ENCODE measurements at regions not wholly inside any gene's neighbourhood (a gene's known extent, or its start where the extent isn't known, plus 50 kb on each side); places are given as distances from the start of the nearest gene placed in this dataset.

GRCh38 chr4:96016634-96017299 is 176.9 kb downstream of the PDHA2 start:
- DNase-seq (no peak), ATAC-seq (replicated peaks) (no peak)
- Mint-ChIP-seq H3K4me3 (no peak overlapping the region), H3K27ac (no peak overlapping the region), H3K4me1 (ENCODE audit: low read depth in 2 of 2) (no peaks in the 10 kb centered on the region), H3K27me3 (no peaks in the 10 kb centered on the region), H3K36me3 (ENCODE audit: insufficient read depth) (no peaks in the 10 kb centered on the region), H3K9me3 (no peaks in the 10 kb centered on the region)

GRCh38 chr4:96025011-96025410 is 185.1 kb downstream of the PDHA2 start:
- H3K27me3 Mint-ChIP-seq: no peaks in the 10 kb centered on the region
- DNase-seq (no peak), ATAC-seq (replicated peaks) (no peak)
- H3K9me3 Mint-ChIP-seq: peaks cover 12 to 21% of the 10 kb centered on the region in 2 donors
- H3K36me3 Mint-ChIP-seq (ENCODE audit: insufficient read depth): no peaks in the 10 kb centered on the region
- H3K27ac Mint-ChIP-seq: no peak overlapping the region
- H3K4me1 Mint-ChIP-seq (ENCODE audit: low read depth in 2 of 2): no peaks in the 10 kb centered on the region
- no peak overlapping the region for H3K4me3 Mint-ChIP-seq

GRCh38 chr4:96035727-96036126 is 195.8 kb downstream of the PDHA2 start:
- DNase-seq: no peak
- Mint-ChIP-seq H3K4me3 (no peak overlapping the region), H3K9me3 (peaks cover 6 to 12% of the 10 kb centered on the region in 2 donors), H3K36me3 (ENCODE audit: insufficient read depth) (no peaks in the 10 kb centered on the region), H3K4me1 (ENCODE audit: low read depth in 2 of 2) (no peaks in the 10 kb centered on the region), H3K27me3 (no peaks in the 10 kb centered on the region), H3K27ac (no peak overlapping the region)
- ATAC-seq (replicated peaks): no peak

- Mint-ChIP-seq H3K4me1 (ENCODE audit: low read depth in 2 of 2) (no peaks in the 10 kb centered on the region), H3K27ac (no peak overlapping the region), H3K36me3 (ENCODE audit: insufficient read depth) (no peaks in the 10 kb centered on the region), H3K4me3 (no peak overlapping the region), H3K9me3 (peaks cover 6 to 15% of the 10 kb centered on the region in 2 donors), H3K27me3 (no peaks in the 10 kb centered on the region)
- ATAC-seq (replicated peaks): no peak
- DNase-seq: no peak
These were observed 196.9 kb downstream of the PDHA2 start for GRCh38 chr4:96036781-96037180.

GRCh38 chr4:96037705-96038104 is 197.8 kb downstream of the PDHA2 start:
- Mint-ChIP-seq H3K27ac (no peak overlapping the region), H3K4me1 (ENCODE audit: low read depth in 2 of 2) (no peaks in the 10 kb centered on the region), H3K27me3 (no peaks in the 10 kb centered on the region), H3K9me3 (peaks cover 6 to 24% of the 10 kb centered on the region in 2 donors), H3K4me3 (no peak overlapping the region), H3K36me3 (ENCODE audit: insufficient read depth) (no peaks in the 10 kb centered on the region)
- ATAC-seq (replicated peaks): no peak
- DNase-seq: no peak

- H3K27me3 Mint-ChIP-seq: no peaks in the 10 kb centered on the region
- no peak for DNase-seq
These were observed 199.3 kb downstream of the PDHA2 start for GRCh38 chr4:96039217-96039616.

GRCh38 chr4:96039803-96040436 is 200.0 kb downstream of the PDHA2 start:
- no peak for ATAC-seq (replicated peaks)
- Mint-ChIP-seq H3K4me1 (ENCODE audit: low read depth in 2 of 2) (no peaks in the 10 kb centered on the region), H3K36me3 (ENCODE audit: insufficient read depth) (no peaks in the 10 kb centered on the region), H3K27ac (no peak overlapping the region), H3K4me3 (no peak overlapping the region), H3K27me3 (no peaks in the 10 kb centered on the region), H3K9me3 (peaks cover 8 to 38% of the 10 kb centered on the region in 2 donors)
- DNase-seq: no peak

More at GRCh38 chr4:96039217-96039616, 199.3 kb downstream of the PDHA2 start:
- no peak for ATAC-seq (replicated peaks)
- Mint-ChIP-seq H3K4me1 (ENCODE audit: low read depth in 2 of 2) (no peaks in the 10 kb centered on the region), H3K9me3 (peaks cover 8 to 37% of the 10 kb centered on the region in 2 donors), H3K4me3 (no peak overlapping the region), H3K36me3 (ENCODE audit: insufficient read depth) (no peaks in the 10 kb centered on the region), H3K27ac (no peak overlapping the region)

- Mint-ChIP-seq H3K36me3 (ENCODE audit: insufficient read depth) (no peaks in the 10 kb centered on the region), H3K4me3 (no peak overlapping the region), H3K27ac (no peak overlapping the region), H3K4me1 (ENCODE audit: low read depth in 2 of 2) (no peaks in the 10 kb centered on the region), H3K27me3 (no peaks in the 10 kb centered on the region), H3K9me3 (peaks cover 4 to 26% of the 10 kb centered on the region in 2 donors)
- ATAC-seq (replicated peaks) (no peak), DNase-seq (no peak)
These were observed 205.1 kb downstream of the PDHA2 start for GRCh38 chr4:96044971-96045370.

GRCh38 chr4:96052827-96053226 is 212.9 kb downstream of the PDHA2 start:
- H3K4me1 Mint-ChIP-seq (ENCODE audit: low read depth in 2 of 2): no peaks in the 10 kb centered on the region
- no peaks in the 10 kb centered on the region for H3K36me3 Mint-ChIP-seq (ENCODE audit: insufficient read depth)
- ATAC-seq (replicated peaks) (no peak), DNase-seq (no peak)
- H3K27me3 Mint-ChIP-seq: no peaks in the 10 kb centered on the region
- no peak overlapping the region for H3K27ac Mint-ChIP-seq
- peaks cover 8 to 11% of the 10 kb centered on the region in 2 donors for H3K9me3 Mint-ChIP-seq
- H3K4me3 Mint-ChIP-seq: no peak overlapping the region

GRCh38 chr4:96056346-96056934 is 216.5 kb downstream of the PDHA2 start:
- H3K27me3 Mint-ChIP-seq: no peaks in the 10 kb centered on the region
- DNase-seq: no peak
- no peak overlapping the region for H3K4me3 Mint-ChIP-seq
- H3K4me1 Mint-ChIP-seq (ENCODE audit: low read depth in 2 of 2): no peaks in the 10 kb centered on the region
- no peak overlapping the region for H3K27ac Mint-ChIP-seq
- H3K36me3 Mint-ChIP-seq (ENCODE audit: insufficient read depth): no peaks in the 10 kb centered on the region
- no peak for ATAC-seq (replicated peaks)
- H3K9me3 Mint-ChIP-seq: peaks cover 5 to 11% of the 10 kb centered on the region in 2 donors

GRCh38 chr4:96063639-96064038 is 223.7 kb downstream of the PDHA2 start:
- H3K36me3 Mint-ChIP-seq (ENCODE audit: insufficient read depth): no peaks in the 10 kb centered on the region
- peaks cover 2 to 5% of the 10 kb centered on the region in 2 donors for H3K9me3 Mint-ChIP-seq
- ATAC-seq (replicated peaks) (no peak), DNase-seq (no peak)
- no peaks in the 10 kb centered on the region for H3K27me3 Mint-ChIP-seq
- no peak overlapping the region for H3K27ac Mint-ChIP-seq
- H3K4me1 Mint-ChIP-seq (ENCODE audit: low read depth in 2 of 2): no peaks in the 10 kb centered on the region
- H3K4me3 Mint-ChIP-seq: no peak overlapping the region

- H3K27me3 Mint-ChIP-seq: no peaks in the 10 kb centered on the region
- H3K36me3 Mint-ChIP-seq (ENCODE audit: insufficient read depth): no peaks in the 10 kb centered on the region
- ATAC-seq (replicated peaks): no peak
- DNase-seq: no peak
- no peak overlapping the region for H3K27ac Mint-ChIP-seq
- no peak overlapping the region for H3K4me3 Mint-ChIP-seq
- H3K4me1 Mint-ChIP-seq (ENCODE audit: low read depth in 2 of 2): no peaks in the 10 kb centered on the region
- H3K9me3 Mint-ChIP-seq: peaks cover 10 to 14% of the 10 kb centered on the region in 2 donors
These were observed 233.6 kb downstream of the PDHA2 start for GRCh38 chr4:96073461-96073860.

GRCh38 chr4:96092151-96092705 is 252.3 kb downstream of the PDHA2 start:
- H3K4me1 Mint-ChIP-seq (ENCODE audit: low read depth in 2 of 2): no peaks in the 10 kb centered on the region
- H3K4me3 Mint-ChIP-seq: no peak overlapping the region
- DNase-seq: no peak
- no peak overlapping the region for H3K27ac Mint-ChIP-seq
- no peaks in the 10 kb centered on the region for H3K36me3 Mint-ChIP-seq (ENCODE audit: insufficient read depth)
- no peaks in the 10 kb centered on the region for H3K27me3 Mint-ChIP-seq
- H3K9me3 Mint-ChIP-seq: peaks cover 4 to 5% of the 10 kb centered on the region in 2 donors
- no peak for ATAC-seq (replicated peaks)

GRCh38 chr4:96093057-96093456 is 253.2 kb downstream of the PDHA2 start:
- H3K4me1 Mint-ChIP-seq (ENCODE audit: low read depth in 2 of 2): no peaks in the 10 kb centered on the region
- ATAC-seq (replicated peaks) (no peak), DNase-seq (no peak)
- H3K9me3 Mint-ChIP-seq: peaks cover 0 to 4% of the 10 kb centered on the region in 2 donors
- H3K4me3 Mint-ChIP-seq: no peak overlapping the region
- H3K36me3 Mint-ChIP-seq (ENCODE audit: insufficient read depth): no peaks in the 10 kb centered on the region
- H3K27ac Mint-ChIP-seq: no peak overlapping the region
- no peaks in the 10 kb centered on the region for H3K27me3 Mint-ChIP-seq
